ENCODE measurements at regions not wholly inside any gene's neighbourhood (a gene's known extent, or its start where the extent isn't known, plus 50 kb on each side); places are given as distances from the start of the nearest gene placed in this dataset.

DNA sequence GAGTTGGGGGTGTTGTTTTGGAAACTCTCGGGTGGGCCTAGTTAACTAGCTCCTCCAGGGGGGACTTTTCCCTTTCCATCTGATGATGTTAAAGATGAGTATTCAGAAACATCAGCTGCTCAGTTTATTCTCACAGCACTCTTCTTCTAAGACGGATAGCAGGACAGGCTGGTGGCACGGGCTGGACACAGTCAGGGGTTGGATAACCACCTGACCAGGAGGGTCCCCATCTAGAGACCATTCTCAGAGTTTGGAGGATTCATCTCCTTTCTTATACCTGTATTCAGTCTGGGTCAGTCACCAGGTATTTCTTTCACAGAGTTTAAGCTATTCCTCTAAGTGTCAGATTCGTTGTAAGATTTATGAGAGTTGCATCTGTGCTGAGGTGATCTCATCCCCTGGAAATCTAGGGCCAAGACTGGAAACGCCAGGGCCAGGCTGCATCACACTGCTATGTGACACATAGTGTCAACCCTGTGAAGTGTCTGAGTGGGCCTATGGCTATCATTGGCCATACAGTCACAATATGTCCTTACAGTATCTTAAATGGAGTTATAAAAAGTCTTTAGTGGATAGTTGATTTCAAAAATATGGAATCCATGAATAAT is 111.7 kb downstream of the FAM50B start:
- TF ChIP-seq POLR2A (IDR thresholded peaks at IDR 0.05; ENCODE audit: low read depth, low read length) (no peak), CHD1 (IDR thresholded peaks at IDR 0.05; ENCODE audit: low read depth, low read length) (no peak), RAD21 (IDR thresholded peaks at IDR 0.05; ENCODE audit: low read length) (no peak)
- TF ChIP-seq, protein P1, sequence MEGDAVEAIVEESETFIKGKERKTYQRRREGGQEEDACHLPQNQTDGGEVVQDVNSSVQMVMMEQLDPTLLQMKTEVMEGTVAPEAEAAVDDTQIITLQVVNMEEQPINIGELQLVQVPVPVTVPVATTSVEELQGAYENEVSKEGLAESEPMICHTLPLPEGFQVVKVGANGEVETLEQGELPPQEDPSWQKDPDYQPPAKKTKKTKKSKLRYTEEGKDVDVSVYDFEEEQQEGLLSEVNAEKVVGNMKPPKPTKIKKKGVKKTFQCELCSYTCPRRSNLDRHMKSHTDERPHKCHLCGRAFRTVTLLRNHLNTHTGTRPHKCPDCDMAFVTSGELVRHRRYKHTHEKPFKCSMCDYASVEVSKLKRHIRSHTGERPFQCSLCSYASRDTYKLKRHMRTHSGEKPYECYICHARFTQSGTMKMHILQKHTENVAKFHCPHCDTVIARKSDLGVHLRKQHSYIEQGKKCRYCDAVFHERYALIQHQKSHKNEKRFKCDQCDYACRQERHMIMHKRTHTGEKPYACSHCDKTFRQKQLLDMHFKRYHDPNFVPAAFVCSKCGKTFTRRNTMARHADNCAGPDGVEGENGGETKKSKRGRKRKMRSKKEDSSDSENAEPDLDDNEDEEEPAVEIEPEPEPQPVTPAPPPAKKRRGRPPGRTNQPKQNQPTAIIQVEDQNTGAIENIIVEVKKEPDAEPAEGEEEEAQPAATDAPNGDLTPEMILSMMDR (conservative IDR thresholded peaks at IDR 0.05; ENCODE audit: low read depth, low read length), result no peak

Measured in IMR-90 (cell line).